HG02642 (cell line): ENCODE measurements at regions not wholly inside any gene's neighbourhood (a gene's known extent, or its start where the extent isn't known, plus 50 kb on each side); places are given as distances from the start of the nearest gene placed in this dataset.
"Not testable (repeated sequence)": the region's sequence is repeated elsewhere in the genome, so short reads cannot be mapped to it uniquely, and the experiment has no call there.

ENCODE experiments used
- ATAC-seq: cut with Tn5 transposase; IDR thresholded peaks from one replicate; pipeline ENCODE4 v1.9.1; 2021; ENCODE audit warnings: mild to moderate bottlenecking; ENCODE audit not compliant: unreplicated experiment, poor library complexity

GRCh38 chr6:112909781-112910180 lies 562.7 kb downstream of the RFPL4B start:
- no peak for ATAC-seq

- ATAC-seq, result no peak
These were observed 563.1 kb downstream of the RFPL4B start for GRCh38 chr6:112910256-112910655.

- ATAC-seq, result no peak
These were observed 564.8 kb downstream of the RFPL4B start for GRCh38 chr6:112911959-112912358.

- ATAC-seq, result no peak
These were observed 565.4 kb downstream of the RFPL4B start for GRCh38 chr6:112912416-112913101.

- ATAC-seq, result not testable (repeated sequence)
These were observed 572.6 kb downstream of the RFPL4B start for GRCh38 chr6:112919744-112920143.

- no peak for ATAC-seq
These were observed 573.9 kb downstream of the RFPL4B start for GRCh38 chr6:112920994-112921393.

- no peak for ATAC-seq
These were observed 576.9 kb downstream of the RFPL4B start for GRCh38 chr6:112923940-112924587.

GRCh38 chr6:112925702-112926101 lies 578.6 kb downstream of the RFPL4B start:
- no peak for ATAC-seq

GRCh38 chr6:112927641-112928320 lies 580.7 kb downstream of the RFPL4B start:
- ATAC-seq, result no peak

- no peak for ATAC-seq
These were observed 582.5 kb downstream of the RFPL4B start for GRCh38 chr6:112929641-112930040.

GRCh38 chr6:112931832-112932231 lies 584.7 kb downstream of the RFPL4B start:
- no peak for ATAC-seq

GRCh38 chr6:112933947-112934346 lies 586.8 kb downstream of the RFPL4B start:
- no peak for ATAC-seq

- no peak for ATAC-seq
These were observed 587.5 kb downstream of the RFPL4B start for GRCh38 chr6:112934433-112935327.

GRCh38 chr6:112935402-112936078 lies 588.4 kb downstream of the RFPL4B start:
- no peak for ATAC-seq

- ATAC-seq, result no peak
These were observed 588.9 kb downstream of the RFPL4B start for GRCh38 chr6:112936079-112936472.

- ATAC-seq, result no peak
These were observed 589.4 kb downstream of the RFPL4B start for GRCh38 chr6:112936504-112936903.

GRCh38 chr6:112937690-112938089 lies 590.6 kb downstream of the RFPL4B start:
- ATAC-seq, result not testable (repeated sequence)

GRCh38 chr6:112938650-112939049 lies 591.5 kb downstream of the RFPL4B start:
- ATAC-seq, result no peak

- no peak for ATAC-seq
These were observed 592.4 kb downstream of the RFPL4B start for GRCh38 chr6:112939563-112939962.

- ATAC-seq, result no peak
These were observed 594.5 kb downstream of the RFPL4B start for GRCh38 chr6:112941613-112942012.
